ENCODE measurements at regions not wholly inside any gene's neighbourhood (a gene's known extent, or its start where the extent isn't known, plus 50 kb on each side); places are given as distances from the start of the nearest gene placed in this dataset.

DNA sequence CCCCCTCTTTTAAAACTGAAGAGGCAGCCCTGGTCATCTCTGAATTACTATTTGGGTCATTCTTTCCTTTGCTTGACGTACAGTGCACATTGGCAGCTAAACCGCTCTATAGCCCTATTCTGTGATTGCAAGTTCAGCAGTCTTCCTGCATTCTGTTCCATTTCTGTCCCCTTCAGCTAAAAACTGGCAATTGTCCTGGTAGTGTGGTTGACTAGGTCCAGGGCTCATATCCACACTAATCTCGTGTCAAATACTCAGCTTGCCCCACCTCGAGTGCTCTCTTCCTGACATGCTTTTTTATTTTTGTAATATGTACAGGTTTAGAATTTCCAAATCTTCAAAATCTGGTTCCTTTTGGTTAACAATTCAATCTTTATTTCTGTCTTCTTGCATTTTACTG is 282.1 kb downstream of the THBS2 start:
- TF ChIP-seq POLR2A (IDR thresholded peaks at IDR 0.05; ENCODE audit: low read depth, low read length) (no peak), MAFK (IDR thresholded peaks at IDR 0.05; ENCODE audit: low read depth, low read length) (no peak), CTCF (conservative IDR thresholded peaks at IDR 0.05; ENCODE audit: low read depth, low read length) (no peak), USF2 (IDR thresholded peaks at IDR 0.05; ENCODE audit: low read depth, low read length) (no peak), RFX5 (IDR thresholded peaks at IDR 0.05; ENCODE audit: low read depth, low read length) (no peak), MAZ (IDR thresholded peaks at IDR 0.05; ENCODE audit: borderline replicate concordance, low read depth, low read length) (no peak), MXI1 (IDR thresholded peaks at IDR 0.05; ENCODE audit: borderline replicate concordance, low read depth, low read length) (no peak), BHLHE40 (IDR thresholded peaks at IDR 0.05; ENCODE audit: low read depth, low read length) (no peak), FOS (IDR thresholded peaks at IDR 0.05; ENCODE audit: low read depth, low read length) (no peak), RCOR1 (IDR thresholded peaks at IDR 0.05; ENCODE audit: insufficient replicate concordance, low read length) (no peak)
